Body of pancreas (tissue), 4 donors: ENCODE measurements at regions not wholly inside any gene's neighbourhood (a gene's known extent, or its start where the extent isn't known, plus 50 kb on each side); places are given as distances from the start of the nearest gene placed in this dataset.

Source experiments
- ATAC-seq: fragments of 150-250 bp; one replicate; pipeline ENCODE4 v1.9.1; 2016
- DNase-seq, 4 donors: peaks; one replicate each; pipeline ENCODE4 v3.0.0-alpha.2; 2019
- H3K27ac ChIP-seq, 4 donors: fragments of 200-600 bp; sonication (generic); 1 replicate in 3 of 4; 2 replicates in 1 of 4; pipeline versions ENCODE4 v1.5.1 to v1.6.1; 2016 to 2019; ENCODE audit warnings: mild to moderate bottlenecking in 1 of 4, mixed read lengths in 1 of 4, moderate library complexity in 1 of 4
- H3K27me3 ChIP-seq, 2 donors: fragments of 200-600 bp; sonication (generic); one replicate each; pipeline ENCODE4 v1.6.0; 2016; ENCODE audit warnings: mild to moderate bottlenecking in 1 of 2
- H3K36me3 ChIP-seq, 2 donors: fragments of 200-600 bp; sonication (generic); replicated peaks in 1 of 2; 2 replicates each; pipeline ENCODE4 v1.5.1; 2016; ENCODE audit warnings: low read depth in 2 of 2; ENCODE audit not compliant: insufficient read depth in 1 of 2
- H3K4me1 ChIP-seq: fragments of 200-600 bp; sonication (generic); one replicate; pipeline ENCODE4 v1.6.0; 2016
- H3K4me3 ChIP-seq, 2 donors: fragments of 200-600 bp; sonication (generic); 1 replicate in 1 of 2; 2 replicates in 1 of 2; pipeline ENCODE4 v1.5.1; 2016 to 2019
- H3K9me3 ChIP-seq, 3 donors: fragments of 200-600 bp; sonication (generic); 1 replicate in 2 of 3; 2 replicates in 1 of 3; pipeline ENCODE4 v1.5.1; 2016
- CTCF ChIP-seq, 7 experiments: fragments of 450-650 bp in 4 of 7; fragments of 200-600 bp in 3 of 7; sonication (generic) in 3 of 7; IDR thresholded peaks; one replicate each; pipeline ENCODE4 v1.5.1; 2016 to 2019; ENCODE audit warnings: antibody characterized with exemption in 7 of 7
- POLR2A ChIP-seq, 3 donors: fragments of 450-650 bp; IDR thresholded peaks; one replicate each; pipeline ENCODE4 v1.6.1; 2016; ENCODE audit warnings: antibody characterized with exemption in 3 of 3, mild to moderate bottlenecking in 2 of 3
- WGBS, 2 donors: methylation state at CpG; one replicate each; pipeline ENCODE4 v1.1.5; 2017; 5-methylcytosine and 5-hydroxymethylcytosine counted together
- intact Hi-C: fragments of 100-400 bp; cut with DNase I; formaldehyde crosslinking; loops from one replicate; pipeline ENCODE4 v1.15.1; 2023

- TF ChIP-seq CTCF (IDR thresholded peaks at IDR 0.05) = no peak
- no peak for TF ChIP-seq POLR2A (IDR thresholded peaks at IDR 0.05)
- 69 to 74% methylated on average over 2 of the region's 2 CpGs for WGBS, 2 donors
- Histone ChIP-seq H3K27me3 (no peaks in the 10 kb centered on the region), H3K9me3 (no peaks in the 10 kb centered on the region), H3K4me1 (no peaks in the 10 kb centered on the region), H3K27ac (no peak overlapping the region), H3K4me3 (no peak overlapping the region), H3K36me3 (no peaks in the 10 kb centered on the region)
- intact Hi-C loops = no loop called here
- DNase-seq (no peak), ATAC-seq (no peak)
Measured at GRCh38 chr6:80641591-80641990, 535.1 kb downstream of the BCKDHB start.

- Histone ChIP-seq H3K4me1 (no peaks in the 10 kb centered on the region), H3K27ac (no peak overlapping the region), H3K27me3 (no peaks in the 10 kb centered on the region), H3K9me3 (no peaks in the 10 kb centered on the region), H3K4me3 (no peak overlapping the region), H3K36me3 (no peaks in the 10 kb centered on the region)
- ATAC-seq (no peak), DNase-seq (no peak)
- TF ChIP-seq POLR2A (IDR thresholded peaks at IDR 0.05) (no peak), CTCF (IDR thresholded peaks at IDR 0.05) (no peak)
- intact Hi-C loops = no loop called here
- 20 to 39% methylated on average over 1 of the region's 1 CpG for WGBS, 2 donors
Measured at GRCh38 chr6:80640176-80640575, 533.7 kb downstream of the BCKDHB start.

- intact Hi-C loops = no loop called here
- peak overlapping the region in 3 of 4 donors; percentile 56 to 68 (median 60) for H3K27ac ChIP-seq
Measured at GRCh38 chr6:80639181-80639629, 532.7 kb downstream of the BCKDHB start.

GRCh38 chr6:80638213-80639055 is 532.0 kb downstream of the BCKDHB start:
- ATAC-seq = peak; percentile 96
- WGBS, 2 donors = 38 to 39% methylated on average over 9 of the region's 9 CpGs
- H3K27ac ChIP-seq = peak overlapping the region in 3 of 4 donors; percentile 56 to 68 (median 60)

More at GRCh38 chr6:80639181-80639629, 532.7 kb downstream of the BCKDHB start:
- TF ChIP-seq CTCF (IDR thresholded peaks at IDR 0.05) (no peak), POLR2A (IDR thresholded peaks at IDR 0.05) (no peak)
- Histone ChIP-seq H3K4me3 (no peak overlapping the region), H3K36me3 (no peaks in the 10 kb centered on the region), H3K9me3 (no peaks in the 10 kb centered on the region), H3K27me3 (no peaks in the 10 kb centered on the region), H3K4me1 (no peaks in the 10 kb centered on the region)
- DNase-seq (no peak), ATAC-seq (no peak)
- WGBS, 2 donors = 84% methylated on average over 2 of the region's 2 CpGs

More at GRCh38 chr6:80638213-80639055, 532.0 kb downstream of the BCKDHB start:
- TF ChIP-seq POLR2A (IDR thresholded peaks at IDR 0.05) (peak in 1 of 3 donors; percentile 9), CTCF (IDR thresholded peaks at IDR 0.05) (no peak)
- no peaks in the 10 kb centered on the region for H3K9me3 ChIP-seq
- intact Hi-C loops = no loop called here
- no peak overlapping the region for H3K4me3 ChIP-seq
- no peaks in the 10 kb centered on the region for H3K27me3 ChIP-seq
- no peaks in the 10 kb centered on the region for H3K4me1 ChIP-seq
- peak; percentile 44 to 81 (median 65) for DNase-seq
- no peaks in the 10 kb centered on the region for H3K36me3 ChIP-seq
